SK-N-SH (cell line): ENCODE measurements at regions not wholly inside any gene's neighbourhood (a gene's known extent, or its start where the extent isn't known, plus 50 kb on each side); places are given as distances from the start of the nearest gene placed in this dataset.

Source experiments
- CTCF ChIA-PET: fragments of 300-600, 350-600 bp; formaldehyde crosslinking; extraction: SDS; loops from one replicate; lab custom pipeline; 2021; lab: Yijun Ruan, JAX
- POLR2A ChIA-PET: fragments of 350-600 bp; sonication (Branson Sonifier 250); formaldehyde crosslinking; extraction: SDS; loops from one replicate; lab custom pipeline; 2020; ENCODE audit warnings: antibody characterized with exemption, inconsistent platforms; lab: Yijun Ruan, JAX
- DNase-seq: peaks from one replicate; pipeline ENCODE4 v3.0.0; 2012
- H2AFZ ChIP-seq: fragments of 200-600 bp; sonication (generic); 2 replicates; pipeline ENCODE4 v1.8.1; 2016; ENCODE audit warnings: antibody characterized with exemption, mild to moderate bottlenecking, low read depth
- H3F3A ChIP-seq: fragments of 200-600 bp; sonication (generic); replicated peaks from 2 replicates; pipeline ENCODE3; 2016; ENCODE audit warnings: antibody characterized with exemption, mild to moderate bottlenecking; ENCODE audit not compliant: insufficient read depth
- H3K27ac ChIP-seq, 2 experiments: fragments of 200-500 bp in 1 of 2; fragments of 200-600 bp in 1 of 2; sonication (Bioruptor generic) in 1 of 2; sonication (generic), shearing (Covaris generic) in 1 of 2; 2 replicates each; pipeline versions ENCODE4 v1.5.1 to v1.6.1; 2014 to 2016; ENCODE audit warnings: low read depth in 2 of 2, inconsistent platforms in 1 of 2, low read length in 1 of 2, mild to moderate bottlenecking in 1 of 2, mixed read lengths in 1 of 2
- H3K27me3 ChIP-seq: fragments of 200-600 bp; sonication (generic), shearing (Covaris generic); 2 replicates; pipeline ENCODE4 v1.6.1; 2016; ENCODE audit warnings: mixed run types; ENCODE audit not compliant: insufficient read depth
- H3K36me3 ChIP-seq, 2 experiments: fragments of 200-500 bp in 1 of 2; fragments of 200-600 bp in 1 of 2; sonication (Bioruptor generic) in 1 of 2; sonication (generic) in 1 of 2; replicated peaks in 1 of 2; 2 replicates each; pipeline versions ENCODE3 to v1.5.1; 2014 to 2016; ENCODE audit warnings: low read length in 1 of 2, mild to moderate bottlenecking in 1 of 2; ENCODE audit not compliant: insufficient read depth in 2 of 2, control insufficient read depth in 1 of 2
- H3K4me1 ChIP-seq, 2 experiments: fragments of 200-500 bp in 1 of 2; fragments of 200-600 bp in 1 of 2; sonication (Bioruptor generic) in 1 of 2; sonication (generic), shearing (Covaris generic) in 1 of 2; 2 replicates each; pipeline versions ENCODE4 v1.5.1 to v1.6.1; 2014 to 2016; ENCODE audit warnings: low read depth in 1 of 2, low read length in 1 of 2, mixed run types in 1 of 2; ENCODE audit not compliant: insufficient read depth in 2 of 2, control insufficient read depth in 1 of 2
- H3K4me2 ChIP-seq: fragments of 200-600 bp; sonication (generic), shearing (Covaris generic); 2 replicates; pipeline ENCODE4 v1.6.1; 2017; ENCODE audit warnings: mixed run types
- H3K4me3 ChIP-seq, 2 experiments: fragments of 200-500 bp in 1 of 2; fragments of 200-600 bp in 1 of 2; sonication (Bioruptor generic) in 1 of 2; sonication (generic), shearing (Covaris generic) in 1 of 2; 2 replicates each; pipeline versions ENCODE4 v1.5.1 to v1.8.1; 2014 to 2016; ENCODE audit warnings: low read depth in 2 of 2, inconsistent platforms in 1 of 2, low read length in 1 of 2, mild to moderate bottlenecking in 1 of 2, mixed read lengths in 1 of 2, moderate library complexity in 1 of 2
- H3K79me2 ChIP-seq: fragments of 200-600 bp; sonication (generic); 2 replicates; pipeline ENCODE4 v1.8.1; 2017; ENCODE audit warnings: mild to moderate bottlenecking; ENCODE audit not compliant: insufficient read depth
- H3K9ac ChIP-seq: fragments of 200-600 bp; sonication (generic); 2 replicates; pipeline ENCODE4 v1.6.1; 2017; ENCODE audit warnings: mixed run types
- H3K9me2 ChIP-seq: fragments of 200-600 bp; sonication (generic); 2 replicates; pipeline ENCODE4 v1.6.1; 2017; ENCODE audit warnings: mixed run types
- H3K9me3 ChIP-seq: fragments of 200-600 bp; sonication (generic); 2 replicates; pipeline ENCODE4 v1.6.1; 2017; ENCODE audit warnings: mixed run types, mild to moderate bottlenecking, moderate library complexity
- H4K20me1 ChIP-seq: fragments of 200-600 bp; sonication (generic); 2 replicates; pipeline ENCODE4 v1.6.1; 2017; ENCODE audit warnings: mild to moderate bottlenecking, mixed run types; ENCODE audit not compliant: insufficient read depth
- CHD2 ChIP-seq: fragments of 150-350 bp; IDR thresholded peaks from 2 replicates; pipeline ENCODE4 v1.6.1; 2018; ENCODE audit warnings: low read length; ENCODE audit not compliant: partially characterized antibody
- CTCF ChIP-seq: fragments of 200-600 bp; sonication (generic); IDR thresholded peaks from 2 replicates; pipeline ENCODE4 v1.6.1; 2017; ENCODE audit warnings: antibody characterized with exemption, mild to moderate bottlenecking, moderate library complexity
- ELF1 ChIP-seq: IDR thresholded peaks from 2 replicates; pipeline ENCODE4 v1.4.0; 2012
- FOSL2 ChIP-seq: IDR thresholded peaks from 2 replicates; pipeline ENCODE4 v1.4.0; 2012; ENCODE audit warnings: low read depth, mild to moderate bottlenecking, moderate library complexity, borderline replicate concordance
- FOXM1 ChIP-seq: IDR thresholded peaks from 2 replicates; pipeline ENCODE4 v1.4.0; 2012; ENCODE audit warnings: low read depth, mild to moderate bottlenecking
- MEF2A ChIP-seq: IDR thresholded peaks from 2 replicates; pipeline ENCODE4 v1.4.0; 2012; ENCODE audit warnings: low read depth, borderline replicate concordance
- PBX3 ChIP-seq: IDR thresholded peaks from 2 replicates; pipeline ENCODE4; 2012
- RAD21 ChIP-seq: IDR thresholded peaks from 2 replicates; pipeline ENCODE4 v1.6.1; 2012; ENCODE audit warnings: mild to moderate bottlenecking, low read length
- RFX5 ChIP-seq: IDR thresholded peaks from 2 replicates; pipeline ENCODE4 v1.6.1; 2012; ENCODE audit warnings: mild to moderate bottlenecking, improper control_type of control experiment, low read length
- RXRA ChIP-seq: IDR thresholded peaks from 2 replicates; pipeline ENCODE4 v1.4.0; 2012; ENCODE audit warnings: low read depth, mild to moderate bottlenecking, borderline replicate concordance
- SIN3A ChIP-seq: IDR thresholded peaks from 2 replicates; pipeline ENCODE4 v1.6.1; 2012; ENCODE audit warnings: low read depth, mild to moderate bottlenecking, low read length, moderate library complexity, borderline replicate concordance
- SMC3 ChIP-seq: IDR thresholded peaks from 2 replicates; pipeline ENCODE4 v1.6.1; 2012; ENCODE audit warnings: low read depth, low read length, improper control_type of control experiment
- TCF12 ChIP-seq: IDR thresholded peaks from 2 replicates; pipeline ENCODE4 v1.4.0; 2012
- WGBS: methylation state at CpG from one replicate; pipeline ENCODE4 v1.1.6; 2017; ENCODE audit warnings: low lambda C conversion rate; 5-methylcytosine and 5-hydroxymethylcytosine counted together

- Histone ChIP-seq H3K4me3 (no peak overlapping the region), H3K27me3 (no peaks in the 10 kb centered on the region), H3K79me2 (no peaks in the 10 kb centered on the region), H3K27ac (no peak overlapping the region), H3K9me3 (no peaks in the 10 kb centered on the region), H3K9ac (no peak overlapping the region)
- no peak for DNase-seq
- TF ChIP-seq RFX5 (no peak), MEF2A (no peak)
- TF ChIP-seq, all 33 proteins: peak for 0
- H4K20me1 ChIP-seq, result no peaks in the 10 kb centered on the region
- ChIA-PET CTCF (no interaction called here), POLR2A (no interaction called here)
- no peaks in the 10 kb centered on the region for H3F3A ChIP-seq
- H3K9me2 ChIP-seq, result no peaks in the 10 kb centered on the region
- H2AFZ ChIP-seq, result no peak overlapping the region
- no peaks in the 10 kb centered on the region for H3K36me3 ChIP-seq
- 97% methylated on average over 4 of the region's 4 CpGs for WGBS
- no peak overlapping the region for H3K4me2 ChIP-seq
- no peaks in the 10 kb centered on the region; a peak in 1 of 4 replicates for H3K4me1 ChIP-seq
Observed at GRCh38 chr5:143459433-143459832, 55.9 kb upstream of the NR3C1 start.

- Histone ChIP-seq H3K79me2 (no peaks in the 10 kb centered on the region), H3F3A (no peaks in the 10 kb centered on the region), H3K9ac (peak overlapping the region; percentile 45; the same call in 1 of the 2 replicates), H3K4me2 (peak overlapping the region; percentile 64; the same call in 1 of the 2 replicates), H3K27me3 (no peaks in the 10 kb centered on the region), H4K20me1 (no peaks in the 10 kb centered on the region), H2AFZ (peak overlapping the region; percentile 74; the same call in 1 of the 2 replicates), H3K36me3 (no peaks in the 10 kb centered on the region), H3K4me3 (no peak overlapping the region), H3K9me2 (no peaks in the 10 kb centered on the region), H3K27ac (0 out of 4 replicates have a peak overlapping the region, but pooled peaks of 1 of the 2 experiments have one; percentile 28), H3K9me3 (no peaks in the 10 kb centered on the region), H3K4me1 (no peaks in the 10 kb centered on the region; a peak in 1 of 4 replicates)
- DNase-seq, result no peak
- 51% methylated on average over 3 of the region's 5 CpGs for WGBS
- ChIA-PET CTCF (no interaction called here), POLR2A (no interaction called here)
- no peak for TF ChIP-seq SMC3
- no peak for TF ChIP-seq CHD2
- no peak for TF ChIP-seq SIN3A
- TF ChIP-seq RAD21, result no peak
- no peak for TF ChIP-seq CTCF
- peak; percentile 18; the same call in 1 of the 2 replicates for TF ChIP-seq PBX3
- no peak for TF ChIP-seq FOXM1
- peak; percentile 18; the same call in 1 of the 2 replicates for TF ChIP-seq FOSL2
- TF ChIP-seq TCF12, result peak; percentile 28; the same call in 1 of the 2 replicates
- TF ChIP-seq ELF1, result no peak
- TF ChIP-seq RXRA, result no peak
Observed at GRCh38 chr5:143456952-143457547, 53.6 kb upstream of the NR3C1 start.
